ENCODE measurements at regions not wholly inside any gene's neighbourhood (a gene's known extent, or its start where the extent isn't known, plus 50 kb on each side); places are given as distances from the start of the nearest gene placed in this dataset.
A peak's percentile ranks its signal among the peaks of the same experiment; 100 is the strongest.

GRCh38 chr14:65211341-65211987 lies 109.1 kb upstream of the MAX start:
- intact Hi-C loops (cut with DNase I) = no loop called here
- DNase-seq = no peak

DNA sequence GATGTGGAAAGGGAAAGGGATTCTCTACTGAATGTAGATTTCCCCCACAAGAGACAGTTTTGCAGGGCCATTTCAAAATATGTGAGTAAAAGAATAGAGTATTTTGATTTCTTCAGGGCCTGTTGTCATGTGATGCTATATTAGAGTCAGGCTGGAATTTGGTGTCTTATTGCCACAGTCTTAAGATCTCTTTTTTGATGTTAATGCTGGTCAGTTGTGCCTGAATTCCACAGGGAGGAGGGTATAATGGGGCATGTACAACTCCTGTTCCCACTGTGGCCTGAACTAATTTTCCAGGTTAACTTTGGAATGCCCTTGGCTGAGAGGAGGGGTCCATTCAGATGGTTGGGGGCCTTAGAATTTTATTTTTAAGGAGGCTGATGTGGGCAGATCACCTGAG lies 111.0 kb upstream of the MAX start:
- DNase-seq = no peak
- intact Hi-C loops (cut with DNase I) = no loop called here

- intact Hi-C loops (cut with DNase I) = no loop called here
- peak in 1 of 42 donors; percentile 64 for DNase-seq
Observed at GRCh38 chr14:65214741-65215140, 112.4 kb upstream of the MAX start.

- intact Hi-C loops (cut with DNase I) = no loop called here
- no peak for DNase-seq
Observed at GRCh38 chr14:65219353-65219752, 117.0 kb upstream of the MAX start.

GRCh38 chr14:65222440-65222858 lies 120.1 kb upstream of the MAX start:
- DNase-seq = peak in 41 of 42 donors; percentile 41 to 87 (median 71)
- intact Hi-C loops (cut with DNase I) = loop anchor here (2.0 to 10.0 kb wide), 2 partner anchors 58 to 190 kb away; partner anchors contain the start of gene FUT8

DNA sequence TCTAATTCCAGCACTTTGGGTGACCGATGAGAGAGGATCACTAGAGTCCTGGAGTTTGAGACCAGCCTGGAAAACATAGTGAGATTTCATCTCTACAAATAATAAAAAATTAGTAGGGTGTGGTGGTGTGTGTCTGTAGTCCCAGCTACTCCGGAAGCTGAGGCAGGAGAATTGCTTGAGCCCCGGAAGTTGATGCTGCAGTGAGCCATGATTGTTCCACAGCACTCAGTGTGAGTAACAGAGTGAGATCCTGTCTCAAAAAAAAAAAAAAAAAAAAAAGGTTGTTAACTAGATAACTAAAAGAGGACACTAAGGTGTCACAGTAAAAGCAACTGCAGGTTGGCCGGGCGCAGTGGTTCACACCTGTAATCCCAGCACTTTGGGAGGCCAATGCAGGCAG lies 121.3 kb upstream of the MAX start:
- intact Hi-C loops (cut with DNase I) = loop anchor here (2.0 to 10.0 kb wide), 2 partner anchors 59 to 189 kb away; partner anchors contain the start of gene FUT8
- DNase-seq = no peak

DNA sequence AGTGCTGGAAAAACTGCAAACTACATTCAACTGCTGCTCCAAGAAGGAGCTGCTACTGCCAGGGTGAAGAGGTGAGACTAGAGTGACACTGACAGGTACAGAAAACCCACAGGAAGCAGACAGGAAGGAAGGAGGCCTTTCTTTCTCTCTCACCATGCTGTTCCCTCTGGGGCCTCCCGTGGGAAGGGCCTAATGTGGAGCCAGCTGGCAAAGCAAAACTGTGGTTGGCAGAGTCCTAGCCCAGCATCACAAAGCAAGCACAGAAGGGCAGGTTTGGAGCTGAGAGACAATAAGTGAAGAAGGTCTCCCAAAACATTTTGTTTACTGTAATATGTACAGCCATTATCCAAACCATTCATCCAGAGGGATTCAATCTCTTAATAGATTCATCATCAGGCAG lies 122.5 kb upstream of the MAX start:
- peak in 41 of 42 donors; percentile 50 to 89 (median 73) for DNase-seq
- intact Hi-C loops (cut with DNase I) = loop anchor here (10.0 kb wide), 1 partner anchor 60 kb away; no protein-coding TSS in a partner anchor

- intact Hi-C loops (cut with DNase I) = loop anchor here (10.0 kb wide), 1 partner anchor 61 kb away; no protein-coding TSS in a partner anchor
- peak in 1 of 42 donors; percentile 61 for DNase-seq
Observed at GRCh38 chr14:65225299-65226159, 123.2 kb upstream of the MAX start.

DNA sequence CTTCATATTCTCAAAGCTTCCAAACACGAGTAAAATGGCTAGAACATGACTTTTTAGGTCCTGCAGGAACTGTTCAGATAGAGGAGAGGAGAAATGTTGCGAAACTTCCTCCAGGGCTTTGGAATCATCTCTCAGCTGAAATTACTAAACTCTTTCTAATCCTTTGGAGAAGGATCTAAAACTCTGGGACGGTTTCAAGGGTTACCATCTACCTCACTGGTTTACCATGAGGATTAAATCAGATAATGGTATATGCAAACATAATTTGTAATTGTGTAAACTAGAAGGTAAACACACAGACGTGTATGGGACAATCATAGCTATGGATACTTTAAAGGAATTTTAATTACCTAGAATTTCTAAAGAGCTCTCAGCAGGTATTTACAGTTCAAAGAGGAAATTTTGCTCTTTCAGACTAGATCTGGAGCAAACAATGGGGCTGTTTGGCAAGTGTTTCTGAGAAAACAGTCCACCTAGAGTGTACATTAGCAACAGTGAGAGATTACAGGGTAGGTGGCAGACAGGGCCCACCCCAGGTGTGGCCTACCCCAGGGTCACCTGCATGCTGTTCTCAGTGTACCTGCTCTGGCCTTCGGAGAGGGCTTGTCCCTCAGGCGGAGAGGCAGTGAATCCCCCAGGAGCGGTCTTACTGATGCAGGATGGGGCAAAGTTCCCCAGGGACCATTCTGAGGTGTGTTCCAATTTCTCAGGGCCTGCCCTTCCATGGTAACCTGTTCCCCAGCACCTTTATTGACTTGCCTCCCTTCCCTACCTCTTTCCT lies 124.7 kb upstream of the MAX start:
- intact Hi-C loops (cut with DNase I) = loop anchor here (10.0 kb wide), 1 partner anchor 62 kb away; no protein-coding TSS in a partner anchor
- no peak for DNase-seq

DNA sequence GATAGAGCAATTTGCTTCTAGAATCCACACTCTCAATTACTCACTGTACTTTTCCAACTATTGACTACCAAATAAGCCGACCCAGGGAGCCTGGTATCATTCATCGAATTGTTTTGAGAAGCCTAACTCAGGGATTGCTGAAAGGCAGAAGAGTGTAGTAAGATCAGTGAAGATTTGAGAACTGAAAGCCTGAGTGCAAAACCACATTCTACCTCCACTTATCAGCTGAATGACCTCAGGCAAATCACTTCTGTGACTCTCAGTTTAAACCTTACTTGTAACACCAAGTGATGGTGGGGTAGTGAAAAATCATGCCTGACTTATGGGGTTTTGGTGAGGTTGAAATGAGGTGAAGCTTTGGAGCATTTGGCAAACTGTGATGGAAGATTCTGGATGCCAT lies 126.1 kb upstream of the MAX start:
- intact Hi-C loops (cut with DNase I) = loop anchor here (10.0 kb wide), 1 partner anchor 64 kb away; no protein-coding TSS in a partner anchor
- DNase-seq = no peak

DNA sequence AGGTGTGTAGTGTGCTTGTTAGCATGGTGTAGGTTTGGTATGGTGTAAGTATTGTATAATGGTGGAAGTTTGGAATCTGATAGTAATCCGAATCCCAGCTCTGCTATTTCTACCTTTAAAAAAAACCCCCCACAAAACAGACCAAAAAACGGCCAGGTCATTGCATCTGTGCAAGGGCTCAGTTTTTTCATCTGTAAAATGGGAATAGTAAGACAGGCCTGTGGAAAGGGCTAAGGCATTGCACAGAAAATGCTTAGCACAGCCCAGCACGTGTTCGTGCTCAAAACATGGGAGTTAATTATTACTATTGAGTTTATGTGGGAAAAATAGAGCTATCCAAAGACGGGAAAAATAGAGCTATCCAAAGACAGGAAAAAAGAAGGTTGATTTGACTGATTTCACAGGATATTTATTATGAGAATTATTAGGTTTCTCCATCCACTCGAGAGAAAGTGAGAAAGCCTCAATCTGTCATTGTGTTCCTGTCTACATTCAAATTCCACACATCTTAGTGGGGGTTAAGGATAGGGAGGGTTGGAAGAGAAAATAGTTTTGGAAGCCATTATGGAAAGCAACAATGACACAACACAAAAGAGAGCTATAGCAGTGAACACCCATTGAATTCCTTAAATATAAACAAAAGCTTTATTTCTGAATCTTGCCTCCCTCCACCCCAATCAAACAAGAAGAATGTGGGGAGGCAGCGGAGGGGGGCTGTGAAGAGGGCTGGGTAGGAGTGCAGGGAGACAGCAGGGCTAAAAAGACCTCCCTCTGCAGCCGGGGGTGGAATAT lies 126.8 kb upstream of the MAX start:
- DNase-seq = no peak
- intact Hi-C loops (cut with DNase I) = loop anchor here (10.0 kb wide), 1 partner anchor 64 kb away; no protein-coding TSS in a partner anchor

DNA sequence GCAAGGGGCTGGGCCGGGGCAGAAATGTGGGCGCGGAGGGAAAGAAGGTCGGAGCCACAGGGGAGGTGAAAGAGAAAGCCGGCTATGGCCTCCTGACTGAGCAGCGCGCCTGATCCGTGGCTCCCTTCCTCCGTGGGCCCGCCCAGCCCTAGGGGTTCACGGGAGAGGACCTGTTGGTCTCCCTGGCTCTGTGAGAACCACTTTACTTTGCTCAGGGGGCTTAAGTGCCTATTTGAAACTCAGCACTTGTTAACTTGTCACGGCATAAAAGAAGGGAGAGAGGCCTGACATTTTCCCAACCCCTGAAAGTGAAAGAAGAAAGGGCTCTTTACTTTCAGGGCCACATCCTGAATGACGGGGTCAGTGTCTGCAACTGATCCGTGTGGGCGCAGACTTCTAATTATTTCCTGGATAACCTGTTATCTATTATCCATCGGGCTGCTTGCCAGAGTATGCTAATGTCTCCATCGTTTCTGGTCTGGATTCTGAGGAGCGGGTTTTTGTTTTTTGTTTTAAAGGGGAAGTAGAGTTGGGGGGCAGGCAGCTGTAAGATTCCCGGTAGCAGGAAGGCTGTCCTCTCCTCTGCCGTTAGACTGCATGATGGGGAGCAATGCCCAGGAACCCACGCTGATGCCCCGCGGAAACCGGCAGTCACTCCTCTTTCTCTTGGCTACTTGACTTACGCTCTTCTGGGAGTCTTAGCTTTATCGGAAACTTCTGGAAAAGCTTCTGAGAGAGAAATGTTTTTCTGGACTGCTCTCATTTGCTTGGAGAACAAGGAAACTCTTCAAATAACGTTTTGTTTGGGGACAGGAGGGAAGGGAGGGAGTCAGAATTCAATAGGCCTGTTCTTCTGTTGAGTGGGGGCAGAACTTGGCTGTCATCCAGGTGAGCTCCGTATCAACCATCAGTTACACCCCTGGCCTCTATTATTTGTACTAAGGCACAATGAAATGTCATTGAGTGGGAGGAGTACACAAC lies 127.7 kb upstream of the MAX start:
- intact Hi-C loops (cut with DNase I) = loop anchor here (2.0 to 10.0 kb wide), 2 partner anchors 53 to 65 kb away; no protein-coding TSS in a partner anchor
- DNase-seq = peak; percentile 45 to 96 (median 84)

GRCh38 chr14:65231286-65231980 lies 129.1 kb upstream of the MAX start:
- DNase-seq = no peak
- intact Hi-C loops (cut with DNase I) = loop anchor here (2.0 kb wide), 1 partner anchor 51 kb away; no protein-coding TSS in a partner anchor

- intact Hi-C loops (cut with DNase I) = no loop called here
- no peak for DNase-seq
Observed at GRCh38 chr14:65234752-65235361, 132.5 kb upstream of the MAX start.

- intact Hi-C loops (cut with DNase I) = no loop called here
- DNase-seq = no peak
Observed at GRCh38 chr14:65237023-65237814, 134.9 kb upstream of the MAX start.

All from head of caudate nucleus (tissue), 42 donors.